ENCODE measurements at regions not wholly inside any gene's neighbourhood (a gene's known extent, or its start where the extent isn't known, plus 50 kb on each side); places are given as distances from the start of the nearest gene placed in this dataset.
A peak's percentile ranks its signal among the peaks of the same experiment; 100 is the strongest.

DNA sequence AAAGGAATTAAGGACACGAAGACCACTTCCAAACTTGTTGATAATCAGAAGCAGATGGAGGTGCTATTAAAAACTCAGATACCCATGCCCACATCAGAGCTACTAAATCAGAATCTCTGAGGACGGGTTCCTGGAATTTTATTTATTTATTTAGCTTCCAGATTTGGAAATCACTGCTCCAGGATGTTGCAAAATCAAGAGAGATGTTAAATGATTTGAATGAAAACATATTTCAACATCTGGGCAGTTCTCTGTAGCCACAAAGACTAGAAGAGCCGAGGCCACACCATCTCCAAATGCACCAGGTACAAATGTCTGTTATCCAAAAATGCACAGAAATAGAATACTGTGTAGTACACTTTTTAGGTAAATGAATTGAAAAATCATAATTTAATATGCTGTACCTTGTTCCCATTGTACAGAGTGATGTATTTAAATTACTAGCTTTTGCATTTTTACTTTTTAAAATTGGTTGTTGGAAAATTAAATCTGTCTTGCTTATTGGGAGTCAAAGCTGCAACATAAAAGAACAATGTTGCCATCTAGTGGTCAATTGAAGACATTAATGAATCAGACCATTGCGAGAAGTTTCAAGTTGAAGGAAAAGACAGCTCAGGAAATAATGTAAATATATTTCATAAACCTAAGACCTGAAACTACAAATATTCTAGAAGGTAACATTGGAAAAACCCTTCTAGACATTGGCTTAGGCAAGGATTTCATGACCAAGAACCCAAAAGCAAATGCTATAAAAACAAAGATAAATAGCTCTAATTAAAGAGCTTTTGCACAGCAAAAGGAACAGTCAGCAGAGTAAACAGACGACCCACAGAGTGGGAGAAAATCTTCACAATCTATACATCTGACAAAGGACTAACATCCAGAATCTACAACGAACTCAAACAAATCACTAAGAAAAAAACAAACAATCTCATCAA lies 151.3 kb upstream of the TTC29 start:
- TF ChIP-seq, protein P1, sequence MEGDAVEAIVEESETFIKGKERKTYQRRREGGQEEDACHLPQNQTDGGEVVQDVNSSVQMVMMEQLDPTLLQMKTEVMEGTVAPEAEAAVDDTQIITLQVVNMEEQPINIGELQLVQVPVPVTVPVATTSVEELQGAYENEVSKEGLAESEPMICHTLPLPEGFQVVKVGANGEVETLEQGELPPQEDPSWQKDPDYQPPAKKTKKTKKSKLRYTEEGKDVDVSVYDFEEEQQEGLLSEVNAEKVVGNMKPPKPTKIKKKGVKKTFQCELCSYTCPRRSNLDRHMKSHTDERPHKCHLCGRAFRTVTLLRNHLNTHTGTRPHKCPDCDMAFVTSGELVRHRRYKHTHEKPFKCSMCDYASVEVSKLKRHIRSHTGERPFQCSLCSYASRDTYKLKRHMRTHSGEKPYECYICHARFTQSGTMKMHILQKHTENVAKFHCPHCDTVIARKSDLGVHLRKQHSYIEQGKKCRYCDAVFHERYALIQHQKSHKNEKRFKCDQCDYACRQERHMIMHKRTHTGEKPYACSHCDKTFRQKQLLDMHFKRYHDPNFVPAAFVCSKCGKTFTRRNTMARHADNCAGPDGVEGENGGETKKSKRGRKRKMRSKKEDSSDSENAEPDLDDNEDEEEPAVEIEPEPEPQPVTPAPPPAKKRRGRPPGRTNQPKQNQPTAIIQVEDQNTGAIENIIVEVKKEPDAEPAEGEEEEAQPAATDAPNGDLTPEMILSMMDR (IDR thresholded peaks at IDR 0.05), result peak; percentile 59
- no peak for TF ChIP-seq ELF4 (CRISPR knock-in tag; IDR thresholded peaks at IDR 0.05; ENCODE audit: low read depth)
- TF ChIP-seq SP1 (CRISPR knock-in tag; conservative IDR thresholded peaks at IDR 0.05), result no peak
- TF ChIP-seq FOXP1 (CRISPR knock-in tag; IDR thresholded peaks at IDR 0.05; ENCODE audit: borderline replicate concordance), result no peak
- TF ChIP-seq ETV6 (CRISPR knock-in tag; IDR thresholded peaks at IDR 0.05), result no peak
- H3K4me1 Mint-ChIP-seq, result peaks cover 6% of the 10 kb centered on the region
- no peak overlapping the region for H3K27ac Mint-ChIP-seq
- DNase-seq (ENCODE audit: low spot score), result no peak
- peak; percentile 34; the same call in 1 of the 2 replicates for ATAC-seq
- H3K4me3 Mint-ChIP-seq, result no peak overlapping the region
- no peaks in the 10 kb centered on the region for H3K27me3 Mint-ChIP-seq (ENCODE audit: low read depth)
- H3K36me3 Mint-ChIP-seq, result no peaks in the 10 kb centered on the region
- ChIA-PET POLR2A (no interaction called here), CTCF (interaction anchor here (0.6 to 2.1 kb wide), 45 partner anchors 8 to 770 kb away, joined by 3 to 70 read pairs (median 4); partner anchors contain the start of genes EDNRA, TMEM184C and TTC29)
- H3K9me3 Mint-ChIP-seq, result no peaks in the 10 kb centered on the region

DNA sequence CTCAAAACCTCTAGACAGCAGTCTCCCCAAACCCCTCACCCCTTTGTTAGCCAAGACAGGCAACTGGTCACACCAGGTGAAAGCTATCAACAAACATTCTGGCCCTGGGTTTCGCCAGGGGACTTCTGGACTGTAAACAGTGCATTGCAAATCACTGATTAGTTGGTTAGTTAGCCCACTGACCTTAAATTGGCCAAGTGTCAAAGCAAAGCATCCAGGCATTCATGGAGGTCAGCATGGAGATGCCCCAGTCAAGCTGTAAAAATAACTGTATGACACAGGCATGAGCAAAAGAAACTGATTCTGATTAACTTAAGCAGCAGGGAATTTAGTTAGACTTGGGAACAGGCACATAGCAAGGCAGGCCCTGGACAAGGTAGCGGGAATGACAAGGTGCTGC lies 156.0 kb upstream of the TTC29 start:
- Mint-ChIP-seq H3K36me3 (no peaks in the 10 kb centered on the region), H3K4me1 (peaks cover 6% of the 10 kb centered on the region), H3K27ac (no peak overlapping the region), H3K9me3 (no peaks in the 10 kb centered on the region), H3K27me3 (ENCODE audit: low read depth) (no peaks in the 10 kb centered on the region), H3K4me3 (no peak overlapping the region)
- ATAC-seq (no peak), DNase-seq (ENCODE audit: low spot score) (no peak)
- TF ChIP-seq, protein P2, sequence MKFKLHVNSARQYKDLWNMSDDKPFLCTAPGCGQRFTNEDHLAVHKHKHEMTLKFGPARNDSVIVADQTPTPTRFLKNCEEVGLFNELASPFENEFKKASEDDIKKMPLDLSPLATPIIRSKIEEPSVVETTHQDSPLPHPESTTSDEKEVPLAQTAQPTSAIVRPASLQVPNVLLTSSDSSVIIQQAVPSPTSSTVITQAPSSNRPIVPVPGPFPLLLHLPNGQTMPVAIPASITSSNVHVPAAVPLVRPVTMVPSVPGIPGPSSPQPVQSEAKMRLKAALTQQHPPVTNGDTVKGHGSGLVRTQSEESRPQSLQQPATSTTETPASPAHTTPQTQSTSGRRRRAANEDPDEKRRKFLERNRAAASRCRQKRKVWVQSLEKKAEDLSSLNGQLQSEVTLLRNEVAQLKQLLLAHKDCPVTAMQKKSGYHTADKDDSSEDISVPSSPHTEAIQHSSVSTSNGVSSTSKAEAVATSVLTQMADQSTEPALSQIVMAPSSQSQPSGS (CRISPR knock-in tag; IDR thresholded peaks at IDR 0.05; ENCODE audit: borderline replicate concordance, low read depth), result no peak
- TF ChIP-seq FOXK1 (CRISPR knock-in tag; IDR thresholded peaks at IDR 0.05) (no peak), NR1H2 (CRISPR knock-in tag; IDR thresholded peaks at IDR 0.05) (no peak), NFATC4 (CRISPR knock-in tag; IDR thresholded peaks at IDR 0.05) (no peak)
- TF ChIP-seq, protein P3, sequence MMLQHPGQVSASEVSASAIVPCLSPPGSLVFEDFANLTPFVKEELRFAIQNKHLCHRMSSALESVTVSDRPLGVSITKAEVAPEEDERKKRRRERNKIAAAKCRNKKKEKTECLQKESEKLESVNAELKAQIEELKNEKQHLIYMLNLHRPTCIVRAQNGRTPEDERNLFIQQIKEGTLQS (CRISPR knock-in tag; conservative IDR thresholded peaks at IDR 0.05), result no peak
- ChIA-PET CTCF (interaction anchor here (1.1 kb wide), 1 partner anchor 83 kb away, joined by 4 read pairs; no protein-coding TSS in a partner anchor), POLR2A (no interaction called here)

DNA sequence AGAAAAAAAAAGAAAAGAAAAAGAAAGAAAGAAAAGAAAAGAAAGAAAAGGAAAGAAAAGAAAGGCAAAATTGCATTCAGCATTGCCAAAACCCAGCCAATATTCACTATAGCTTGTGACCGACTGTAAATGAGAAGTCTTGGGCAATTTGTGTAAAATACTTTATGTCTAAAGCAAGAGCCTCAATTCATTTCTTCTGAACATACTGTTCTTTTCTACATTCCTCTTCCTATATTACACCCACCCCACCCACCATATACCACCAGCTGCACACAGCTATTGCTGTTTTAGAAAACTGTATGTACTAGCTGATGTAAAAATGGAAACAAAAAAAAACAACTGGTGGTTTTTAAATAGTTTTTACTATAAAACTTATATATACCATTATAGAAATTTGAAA lies 156.9 kb upstream of the TTC29 start:
- DNase-seq (ENCODE audit: low spot score) (no peak), ATAC-seq (no peak)
- no peaks in the 10 kb centered on the region for H3K27me3 Mint-ChIP-seq (ENCODE audit: low read depth)
- H3K4me3 Mint-ChIP-seq, result no peak overlapping the region
- peaks cover under 1% of the 10 kb centered on the region for H3K4me1 Mint-ChIP-seq
- ChIA-PET CTCF (no interaction called here), POLR2A (interaction anchor here (0.6 kb wide), 1 partner anchor 490 kb away, joined by 4 read pairs; no protein-coding TSS in a partner anchor)
- no peaks in the 10 kb centered on the region for H3K36me3 Mint-ChIP-seq
- no peak overlapping the region for H3K27ac Mint-ChIP-seq
- H3K9me3 Mint-ChIP-seq, result no peaks in the 10 kb centered on the region
- no peak for TF ChIP-seq MYBL2 (CRISPR knock-in tag; IDR thresholded peaks at IDR 0.05)
- TF ChIP-seq, protein P4, sequence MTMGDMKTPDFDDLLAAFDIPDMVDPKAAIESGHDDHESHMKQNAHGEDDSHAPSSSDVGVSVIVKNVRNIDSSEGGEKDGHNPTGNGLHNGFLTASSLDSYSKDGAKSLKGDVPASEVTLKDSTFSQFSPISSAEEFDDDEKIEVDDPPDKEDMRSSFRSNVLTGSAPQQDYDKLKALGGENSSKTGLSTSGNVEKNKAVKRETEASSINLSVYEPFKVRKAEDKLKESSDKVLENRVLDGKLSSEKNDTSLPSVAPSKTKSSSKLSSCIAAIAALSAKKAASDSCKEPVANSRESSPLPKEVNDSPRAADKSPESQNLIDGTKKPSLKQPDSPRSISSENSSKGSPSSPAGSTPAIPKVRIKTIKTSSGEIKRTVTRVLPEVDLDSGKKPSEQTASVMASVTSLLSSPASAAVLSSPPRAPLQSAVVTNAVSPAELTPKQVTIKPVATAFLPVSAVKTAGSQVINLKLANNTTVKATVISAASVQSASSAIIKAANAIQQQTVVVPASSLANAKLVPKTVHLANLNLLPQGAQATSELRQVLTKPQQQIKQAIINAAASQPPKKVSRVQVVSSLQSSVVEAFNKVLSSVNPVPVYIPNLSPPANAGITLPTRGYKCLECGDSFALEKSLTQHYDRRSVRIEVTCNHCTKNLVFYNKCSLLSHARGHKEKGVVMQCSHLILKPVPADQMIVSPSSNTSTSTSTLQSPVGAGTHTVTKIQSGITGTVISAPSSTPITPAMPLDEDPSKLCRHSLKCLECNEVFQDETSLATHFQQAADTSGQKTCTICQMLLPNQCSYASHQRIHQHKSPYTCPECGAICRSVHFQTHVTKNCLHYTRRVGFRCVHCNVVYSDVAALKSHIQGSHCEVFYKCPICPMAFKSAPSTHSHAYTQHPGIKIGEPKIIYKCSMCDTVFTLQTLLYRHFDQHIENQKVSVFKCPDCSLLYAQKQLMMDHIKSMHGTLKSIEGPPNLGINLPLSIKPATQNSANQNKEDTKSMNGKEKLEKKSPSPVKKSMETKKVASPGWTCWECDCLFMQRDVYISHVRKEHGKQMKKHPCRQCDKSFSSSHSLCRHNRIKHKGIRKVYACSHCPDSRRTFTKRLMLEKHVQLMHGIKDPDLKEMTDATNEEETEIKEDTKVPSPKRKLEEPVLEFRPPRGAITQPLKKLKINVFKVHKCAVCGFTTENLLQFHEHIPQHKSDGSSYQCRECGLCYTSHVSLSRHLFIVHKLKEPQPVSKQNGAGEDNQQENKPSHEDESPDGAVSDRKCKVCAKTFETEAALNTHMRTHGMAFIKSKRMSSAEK (CRISPR knock-in tag; IDR thresholded peaks at IDR 0.05; ENCODE audit: borderline replicate concordance), result no peak
- no peak for TF ChIP-seq ZBTB21 (CRISPR knock-in tag; IDR thresholded peaks at IDR 0.05; ENCODE audit: borderline replicate concordance)
- no peak for TF ChIP-seq TCF7 (CRISPR knock-in tag; IDR thresholded peaks at IDR 0.05; ENCODE audit: low read depth)
- TF ChIP-seq NR3C1 (CRISPR knock-in tag; conservative IDR thresholded peaks at IDR 0.05; ENCODE audit: low read depth), result no peak
- TF ChIP-seq ESRRA (CRISPR knock-in tag; IDR thresholded peaks at IDR 0.05; ENCODE audit: borderline replicate concordance), result no peak
- TF ChIP-seq, protein P5, sequence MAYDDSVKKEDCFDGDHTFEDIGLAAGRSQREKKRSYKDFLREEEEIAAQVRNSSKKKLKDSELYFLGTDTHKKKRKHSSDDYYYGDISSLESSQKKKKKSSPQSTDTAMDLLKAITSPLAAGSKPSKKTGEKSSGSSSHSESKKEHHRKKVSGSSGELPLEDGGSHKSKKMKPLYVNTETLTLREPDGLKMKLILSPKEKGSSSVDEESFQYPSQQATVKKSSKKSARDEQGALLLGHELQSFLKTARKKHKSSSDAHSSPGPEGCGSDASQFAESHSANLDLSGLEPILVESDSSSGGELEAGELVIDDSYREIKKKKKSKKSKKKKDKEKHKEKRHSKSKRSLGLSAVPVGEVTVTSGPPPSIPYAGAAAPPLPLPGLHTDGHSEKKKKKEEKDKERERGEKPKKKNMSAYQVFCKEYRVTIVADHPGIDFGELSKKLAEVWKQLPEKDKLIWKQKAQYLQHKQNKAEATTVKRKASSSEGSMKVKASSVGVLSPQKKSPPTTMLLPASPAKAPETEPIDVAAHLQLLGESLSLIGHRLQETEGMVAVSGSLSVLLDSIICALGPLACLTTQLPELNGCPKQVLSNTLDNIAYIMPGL (CRISPR knock-in tag; IDR thresholded peaks at IDR 0.05), result no peak
- TF ChIP-seq, protein P6, sequence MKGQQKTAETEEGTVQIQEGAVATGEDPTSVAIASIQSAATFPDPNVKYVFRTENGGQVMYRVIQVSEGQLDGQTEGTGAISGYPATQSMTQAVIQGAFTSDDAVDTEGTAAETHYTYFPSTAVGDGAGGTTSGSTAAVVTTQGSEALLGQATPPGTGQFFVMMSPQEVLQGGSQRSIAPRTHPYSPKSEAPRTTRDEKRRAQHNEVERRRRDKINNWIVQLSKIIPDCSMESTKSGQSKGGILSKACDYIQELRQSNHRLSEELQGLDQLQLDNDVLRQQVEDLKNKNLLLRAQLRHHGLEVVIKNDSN (CRISPR knock-in tag; IDR thresholded peaks at IDR 0.05), result no peak

All from WTC11 (cell line).